GM21619 (cell line): ENCODE measurements at regions not wholly inside any gene's neighbourhood (a gene's known extent, or its start where the extent isn't known, plus 50 kb on each side); places are given as distances from the start of the nearest gene placed in this dataset.

Source experiments
- ATAC-seq: cut with Tn5 transposase; IDR thresholded peaks from one replicate; pipeline ENCODE4 v1.9.1; 2021; ENCODE audit not compliant: unreplicated experiment

DNA sequence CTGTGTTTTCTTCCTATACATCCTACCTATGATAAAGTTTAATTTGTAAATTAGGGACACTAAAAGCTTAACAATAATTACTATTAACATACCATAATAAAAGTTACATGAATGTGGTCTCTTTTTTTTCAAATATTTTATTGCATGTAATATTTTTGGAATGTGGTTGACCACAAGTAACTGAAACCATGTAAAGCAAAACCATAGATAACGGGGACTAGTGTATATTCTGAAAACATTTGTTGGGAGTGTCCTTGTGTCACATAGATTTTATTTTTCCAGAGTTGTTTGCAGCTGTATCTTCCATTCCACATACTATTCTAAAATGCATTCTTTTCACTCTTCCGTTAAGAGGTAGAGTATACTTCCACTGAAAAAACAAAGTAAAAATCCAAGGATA is 200.4 kb downstream of the KIF18A start:
- no peak for ATAC-seq

GRCh38 chr11:27907091-27907490 is 200.9 kb downstream of the KIF18A start:
- ATAC-seq: no peak

DNA sequence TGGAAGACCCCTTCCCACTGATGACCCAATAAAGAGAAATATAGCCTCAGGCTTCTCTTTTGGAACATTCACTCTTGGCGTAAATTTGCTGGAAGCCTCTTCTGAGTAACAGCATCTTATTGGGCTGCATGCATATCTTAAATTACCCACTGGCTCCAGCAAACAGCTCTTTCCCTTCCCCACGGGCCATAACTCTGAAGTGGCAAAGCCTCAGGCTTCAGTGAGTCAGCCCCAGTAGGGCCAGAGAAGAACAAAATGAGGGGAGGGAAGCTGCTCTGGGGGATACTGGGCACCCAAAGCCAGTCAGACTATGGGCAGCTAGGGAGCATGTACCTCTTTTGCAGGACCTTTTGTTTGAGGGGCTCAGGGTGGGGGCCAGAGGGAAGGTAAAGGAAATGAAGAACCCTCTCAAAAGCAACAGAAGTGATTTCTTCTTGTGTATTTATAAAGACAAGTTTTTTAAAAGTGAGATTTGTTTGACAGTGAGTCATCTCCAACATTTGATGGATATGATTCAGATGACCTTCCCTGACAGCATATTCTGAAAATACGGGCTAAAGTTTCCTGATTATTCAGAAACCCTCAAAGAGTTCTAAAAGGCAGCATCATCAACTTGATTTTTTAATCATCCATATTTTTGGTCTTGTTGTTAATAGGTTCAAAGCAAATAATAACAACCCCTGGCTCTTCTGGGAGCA is 203.4 kb downstream of the KIF18A start:
- ATAC-seq: no peak

DNA sequence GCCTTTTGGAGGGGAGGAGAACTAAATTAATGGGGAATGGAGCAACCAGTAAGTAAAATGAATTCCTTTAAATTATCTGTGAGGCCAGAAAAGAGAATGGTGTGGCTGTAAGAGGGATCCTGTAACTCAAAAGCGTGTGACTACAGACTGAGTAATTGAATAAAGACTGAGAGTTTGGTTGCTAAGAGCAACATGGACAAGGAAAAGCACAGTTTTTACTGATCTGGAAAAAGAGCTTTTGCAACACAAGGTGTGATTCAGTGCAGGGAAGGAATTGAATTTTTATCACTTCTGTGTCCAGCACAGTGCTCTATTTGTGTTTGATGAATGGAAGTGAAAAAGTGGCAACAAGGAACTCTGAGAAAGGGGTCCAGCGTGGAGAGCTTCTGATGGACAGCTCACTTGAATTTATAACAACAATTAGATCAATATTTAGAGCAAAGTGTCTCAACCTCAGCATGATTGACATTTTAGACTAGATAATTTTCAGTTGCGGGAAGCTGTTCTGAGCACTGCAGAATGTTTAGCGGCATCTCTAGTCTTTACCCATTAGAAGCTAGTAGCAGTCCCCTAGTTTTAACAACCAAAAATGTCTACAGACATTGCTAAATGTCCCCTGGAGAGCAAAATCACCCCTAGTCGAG is 202.8 kb upstream of the BDNF start:
- no peak for ATAC-seq

DNA sequence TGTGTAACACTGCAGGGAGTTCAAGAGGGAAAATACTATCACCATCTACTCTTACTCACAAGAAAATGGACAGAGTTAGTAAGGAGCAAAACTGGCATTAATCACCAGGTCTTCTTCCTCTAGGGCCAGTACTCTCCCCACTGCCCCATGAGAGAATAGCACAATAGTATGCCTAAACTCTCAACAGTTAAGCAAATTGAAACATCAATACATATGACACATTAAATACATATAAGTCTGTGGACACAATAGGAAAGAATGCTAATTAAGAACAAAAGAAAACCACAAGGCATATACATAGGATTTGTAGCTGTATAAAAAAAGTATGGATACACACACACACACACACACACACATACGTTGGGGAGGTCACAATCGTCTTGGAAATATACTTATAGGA is 197.9 kb upstream of the BDNF start:
- ATAC-seq: no peak

- no peak for ATAC-seq
These were observed 195.8 kb upstream of the BDNF start for GRCh38 chr11:27896096-27896495.

DNA sequence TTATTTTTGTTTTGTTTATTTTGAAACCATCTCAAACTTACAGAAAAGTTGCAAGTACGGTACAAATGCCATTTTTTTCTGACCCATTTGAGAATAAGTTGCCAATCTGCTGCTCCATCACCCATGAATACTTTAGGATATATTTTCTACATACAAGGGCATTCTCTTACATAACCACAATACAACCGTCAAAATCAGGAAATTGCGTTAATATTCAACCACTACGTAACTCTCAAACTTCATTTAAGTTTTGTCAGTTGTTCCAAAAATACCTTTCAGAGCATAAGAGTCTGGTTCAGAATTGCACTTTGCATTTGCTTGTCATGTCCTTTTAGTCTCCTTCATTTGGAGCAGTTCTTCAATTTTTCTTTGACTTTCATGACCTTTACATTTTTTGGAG is 194.3 kb upstream of the BDNF start:
- ATAC-seq: no peak

- ATAC-seq: no peak
These were observed 186.6 kb upstream of the BDNF start for GRCh38 chr11:27886857-27887256.

- ATAC-seq: peak; percentile 58
These were observed 181.9 kb upstream of the BDNF start for GRCh38 chr11:27882066-27882697.

DNA sequence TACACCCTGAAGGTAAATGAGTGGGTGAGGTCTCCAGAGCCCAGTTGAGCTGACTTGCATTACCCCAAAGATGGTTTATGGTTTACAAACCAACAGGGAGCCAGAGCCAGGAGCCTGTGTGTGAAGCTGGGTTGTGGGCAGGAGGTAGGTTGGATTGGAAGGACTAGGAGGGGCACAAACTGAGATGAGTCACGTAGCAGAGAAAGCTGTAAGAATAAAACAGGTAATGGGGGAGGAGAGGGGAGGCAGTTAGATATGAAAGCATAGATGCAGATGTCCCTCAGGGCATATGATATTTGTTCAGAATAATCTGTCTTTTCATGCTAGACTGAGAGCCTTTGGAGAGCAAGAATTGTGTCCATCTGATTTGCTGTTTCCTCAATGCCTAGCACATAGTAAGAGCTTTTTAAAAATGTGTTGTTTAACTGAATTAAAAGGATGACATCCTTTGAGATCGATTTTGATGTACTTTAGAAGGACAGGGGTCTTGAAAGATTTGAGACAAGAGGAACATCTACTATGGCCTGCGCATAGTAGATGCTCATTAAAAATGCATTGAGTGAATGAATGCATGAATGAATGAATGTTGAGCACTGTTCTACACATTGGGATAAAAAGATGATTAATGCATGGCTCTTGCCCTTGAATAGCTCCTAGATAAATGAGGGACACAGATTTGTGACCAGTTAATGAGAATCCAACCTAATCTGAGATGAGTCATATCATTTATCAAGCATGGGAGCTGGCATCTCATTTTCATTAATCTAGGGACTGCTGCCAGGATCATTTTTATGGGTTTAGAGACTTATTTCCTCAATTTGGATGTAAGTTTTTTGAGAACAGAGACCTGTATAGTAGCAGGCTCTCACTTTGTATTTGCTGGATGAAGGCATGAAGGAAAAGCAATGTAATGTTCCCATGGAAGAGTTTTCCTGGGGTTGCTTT is 175.8 kb upstream of the BDNF start:
- ATAC-seq: no peak

- ATAC-seq: no peak
These were observed 175.0 kb upstream of the BDNF start for GRCh38 chr11:27874998-27875830.

DNA sequence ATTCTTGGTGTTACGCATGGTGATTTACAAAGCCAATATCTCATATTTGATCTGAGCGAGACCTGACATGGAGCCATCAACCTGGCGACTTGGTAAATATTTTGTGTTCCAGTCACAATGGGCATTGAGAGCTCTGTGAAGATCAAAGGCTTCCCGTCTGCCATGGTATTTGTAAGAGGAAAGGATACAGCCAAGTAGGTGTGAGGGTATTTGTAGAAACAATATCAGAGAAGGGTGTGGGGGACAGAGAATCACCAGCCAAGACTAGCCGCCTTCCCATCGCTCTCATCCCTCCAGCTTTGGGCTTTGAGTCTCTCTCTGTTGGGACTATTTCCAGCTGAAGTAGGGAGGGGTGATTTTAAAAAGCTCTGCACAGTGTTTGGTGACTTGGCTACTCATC is 173.4 kb upstream of the BDNF start:
- no peak for ATAC-seq

DNA sequence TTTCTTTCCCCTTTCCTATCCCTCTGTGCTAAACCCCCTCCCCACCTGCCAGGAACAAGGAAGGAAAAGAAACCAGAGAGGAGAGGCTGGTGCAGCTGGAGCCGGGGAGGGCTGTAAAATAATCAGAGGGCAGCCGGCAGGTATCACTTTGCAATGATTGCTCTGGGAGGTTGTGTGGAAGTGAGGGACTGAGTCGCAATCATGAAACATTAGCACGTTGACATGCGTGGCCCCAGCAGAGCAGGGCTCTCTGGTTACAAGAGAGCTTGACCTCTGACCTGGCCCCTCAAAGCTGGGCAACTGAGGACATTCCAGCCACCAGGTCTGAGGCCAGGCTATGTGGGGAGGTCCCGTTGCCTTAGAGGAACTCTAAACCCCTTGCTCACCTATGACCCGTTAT is 170.8 kb upstream of the BDNF start:
- no peak for ATAC-seq

GRCh38 chr11:27869701-27870100 is 169.4 kb upstream of the BDNF start:
- no peak for ATAC-seq

- ATAC-seq: no peak
These were observed 168.5 kb upstream of the BDNF start for GRCh38 chr11:27868709-27869108.

GRCh38 chr11:27868226-27868625 is 168.0 kb upstream of the BDNF start:
- ATAC-seq: no peak

DNA sequence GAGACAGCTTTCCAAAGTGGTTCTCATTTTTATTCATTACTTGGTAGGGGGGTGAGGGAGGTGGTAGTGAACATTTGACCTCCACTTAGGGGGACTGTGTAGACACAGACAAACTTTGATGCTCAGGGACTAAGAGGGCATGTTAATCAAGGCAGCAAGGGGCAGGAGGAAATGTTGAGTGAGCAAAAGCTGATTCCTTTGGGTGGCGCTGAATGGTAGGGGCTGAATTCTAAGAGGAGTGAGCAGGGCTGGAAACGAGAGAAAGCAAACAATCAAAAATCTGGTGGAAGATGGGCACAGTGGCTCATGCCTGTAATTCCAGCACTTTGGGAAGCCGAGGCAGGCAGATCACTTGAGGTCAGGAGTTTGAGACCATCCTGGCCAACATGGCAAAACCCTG is 164.8 kb upstream of the BDNF start:
- no peak for ATAC-seq

DNA sequence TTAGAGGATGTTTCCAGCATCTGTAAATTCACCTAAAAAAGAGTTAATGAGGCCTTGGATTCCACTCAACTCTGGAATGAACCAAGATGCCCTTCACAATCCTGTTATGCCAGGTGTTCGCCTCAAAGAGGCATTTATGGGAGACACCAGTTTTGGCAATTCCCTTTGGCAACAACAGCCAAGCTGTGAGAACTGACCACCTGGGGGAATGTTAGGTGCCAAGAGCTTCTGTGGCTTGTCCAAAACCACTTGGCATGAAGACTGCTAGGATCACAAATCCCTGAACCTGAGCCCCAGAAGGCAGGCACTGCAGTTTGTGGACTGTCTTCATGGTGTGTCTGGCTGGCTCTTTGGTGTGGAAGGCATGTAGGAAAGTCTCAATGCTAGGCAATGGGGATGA is 164.4 kb upstream of the BDNF start:
- ATAC-seq: no peak

DNA sequence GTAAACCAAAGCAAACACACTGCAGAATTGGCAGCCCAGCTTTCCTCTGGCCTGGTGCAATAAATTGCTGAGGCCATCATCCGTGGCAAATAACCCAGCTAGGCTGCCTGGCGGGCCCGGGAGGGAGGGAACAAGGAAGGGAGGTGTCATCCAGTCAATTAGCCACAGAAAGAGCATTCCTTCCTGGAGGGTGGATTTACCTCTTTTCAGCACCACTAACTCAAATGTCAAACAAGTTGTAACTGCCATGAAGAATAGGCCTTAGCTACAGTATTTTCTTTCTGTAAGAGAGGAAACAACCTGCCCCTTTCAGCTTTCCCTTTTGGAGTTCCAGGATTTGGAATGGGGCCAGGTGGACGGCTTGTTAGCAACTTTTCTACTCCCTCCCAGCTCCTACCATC is 163.8 kb upstream of the BDNF start:
- no peak for ATAC-seq

- no peak for ATAC-seq
These were observed 163.4 kb upstream of the BDNF start for GRCh38 chr11:27863637-27864036.
